ENCODE measurements at regions not wholly inside any gene's neighbourhood (a gene's known extent, or its start where the extent isn't known, plus 50 kb on each side); places are given as distances from the start of the nearest gene placed in this dataset.

DNA sequence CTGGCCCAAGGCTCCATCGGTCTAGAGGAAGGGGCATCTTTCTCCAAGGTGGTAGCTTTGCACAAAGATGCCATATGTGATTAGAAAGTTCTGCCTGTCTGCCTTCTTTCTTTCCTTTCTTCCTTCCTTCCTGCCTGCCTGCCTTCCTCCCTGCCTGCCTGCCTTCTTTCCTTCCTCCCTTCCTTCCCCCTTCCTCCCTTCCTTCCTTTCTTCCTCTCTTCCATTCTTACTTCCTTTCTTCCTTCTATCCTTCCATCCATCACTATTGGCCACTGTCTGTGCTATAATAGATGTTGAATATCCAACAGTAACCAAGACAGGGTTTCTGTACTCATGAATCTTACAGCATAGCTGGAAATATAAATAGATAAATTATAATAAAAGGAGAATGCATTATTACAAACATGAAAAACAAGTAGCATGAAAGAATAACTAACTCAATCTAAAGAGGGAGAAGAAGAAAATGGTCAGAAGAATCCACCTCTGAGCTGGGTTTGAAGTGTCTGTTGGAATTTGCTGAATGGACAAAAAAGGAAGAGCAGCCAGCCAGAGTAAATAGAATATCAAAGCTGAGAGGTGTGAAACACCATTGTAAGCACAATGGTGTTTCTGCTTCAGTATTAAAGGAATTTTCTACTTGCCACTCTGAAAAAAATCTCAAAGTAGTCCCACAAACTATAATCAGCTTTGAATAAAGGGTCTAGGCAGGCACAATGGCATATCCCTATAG, 250.6 kb upstream of the NR5A2 start:
- no peak for FAIRE-seq
- DNase-seq (ENCODE audit: low read depth, low spot score): no peak

GRCh38 chr1:199778324-199778955, 249.1 kb upstream of the NR5A2 start:
- no peak overlapping the region for H2AFZ ChIP-seq (ENCODE audit: control insufficient read depth, low read depth, low read length)
- H3K4me2 ChIP-seq (ENCODE audit: control insufficient read depth, insufficient read depth): no peak overlapping the region
- no peak for TF ChIP-seq ASH2L (IDR thresholded peaks at IDR 0.05; ENCODE audit: borderline replicate concordance, low read depth)
- TF ChIP-seq BHLHE40 (IDR thresholded peaks at IDR 0.05; ENCODE audit: borderline replicate concordance in 1 of 2, low read depth in 2 of 2, low read length in 1 of 2): no peak
- TF ChIP-seq POLR2AphosphoS5 (IDR thresholded peaks at IDR 0.05; ENCODE audit: low read length): no peak
- TF ChIP-seq HSF1 (IDR thresholded peaks at IDR 0.05; ENCODE audit: low read depth, low read length): no peak
- TF ChIP-seq ZNF622 (IDR thresholded peaks at IDR 0.05): no peak
- TF ChIP-seq TAF1 (IDR thresholded peaks at IDR 0.05; ENCODE audit: borderline replicate concordance, low read depth, low read length): no peak
- no peak for TF ChIP-seq NR2F1 (conservative IDR thresholded peaks at IDR 0.05)
- TF ChIP-seq CREM (IDR thresholded peaks at IDR 0.05; ENCODE audit: low read depth): no peak
- no peak for TF ChIP-seq CBFB (IDR thresholded peaks at IDR 0.05; ENCODE audit: low read depth)
- TF ChIP-seq, protein P1, sequence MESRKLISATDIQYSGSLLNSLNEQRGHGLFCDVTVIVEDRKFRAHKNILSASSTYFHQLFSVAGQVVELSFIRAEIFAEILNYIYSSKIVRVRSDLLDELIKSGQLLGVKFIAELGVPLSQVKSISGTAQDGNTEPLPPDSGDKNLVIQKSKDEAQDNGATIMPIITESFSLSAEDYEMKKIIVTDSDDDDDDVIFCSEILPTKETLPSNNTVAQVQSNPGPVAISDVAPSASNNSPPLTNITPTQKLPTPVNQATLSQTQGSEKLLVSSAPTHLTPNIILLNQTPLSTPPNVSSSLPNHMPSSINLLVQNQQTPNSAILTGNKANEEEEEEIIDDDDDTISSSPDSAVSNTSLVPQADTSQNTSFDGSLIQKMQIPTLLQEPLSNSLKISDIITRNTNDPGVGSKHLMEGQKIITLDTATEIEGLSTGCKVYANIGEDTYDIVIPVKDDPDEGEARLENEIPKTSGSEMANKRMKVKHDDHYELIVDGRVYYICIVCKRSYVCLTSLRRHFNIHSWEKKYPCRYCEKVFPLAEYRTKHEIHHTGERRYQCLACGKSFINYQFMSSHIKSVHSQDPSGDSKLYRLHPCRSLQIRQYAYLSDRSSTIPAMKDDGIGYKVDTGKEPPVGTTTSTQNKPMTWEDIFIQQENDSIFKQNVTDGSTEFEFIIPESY (IDR thresholded peaks at IDR 0.05): no peak

More for the DNA sequence above, 250.6 kb upstream of the NR5A2 start:
- 0% methylated on average over 1 of the region's 1 CpG for WGBS (ENCODE audit: insufficient coverage, insufficient replicate concordance, low lambda C conversion rate, missing lambda C conversion rate)
- TF ChIP-seq TAF1 (IDR thresholded peaks at IDR 0.05; ENCODE audit: borderline replicate concordance, low read depth, low read length): no peak
- Histone ChIP-seq H3K4me1 (ENCODE audit: control insufficient read depth, insufficient read depth, low read length) (no peaks in the 10 kb centered on the region), H3K9ac (ENCODE audit: control insufficient read depth, insufficient read depth, low read length) (no peak overlapping the region), H3K4me2 (ENCODE audit: control insufficient read depth, insufficient read depth) (no peak overlapping the region), H4K20me1 (ENCODE audit: control insufficient read depth, insufficient read depth) (no peaks in the 10 kb centered on the region), H3K79me2 (ENCODE audit: control insufficient read depth, insufficient read depth, low read length) (no peaks in the 10 kb centered on the region), H3K27ac (ENCODE audit: control insufficient read depth, insufficient read depth) (no peak overlapping the region), H3K27me3 (replicated peaks in 1 of 2; ENCODE audit: control insufficient read depth in 2 of 2, insufficient read depth in 2 of 2, low read length in 1 of 2) (no peaks in the 10 kb centered on the region), H3K4me3 (no peak overlapping the region), H2AFZ (ENCODE audit: control insufficient read depth, low read depth, low read length) (no peak overlapping the region), H3K36me3 (ENCODE audit: control insufficient read depth in 2 of 2, insufficient read depth in 2 of 2, low read length in 1 of 2) (no peaks in the 10 kb centered on the region), H3K9me3 (replicated peaks; ENCODE audit: control insufficient read depth, insufficient read depth, low read length) (no peaks in the 10 kb centered on the region)
- ChIA-PET SMC1A (ENCODE audit: uncharacterized antibody, unreplicated experiment) (no interaction called here), RAD21 (ENCODE audit: unreplicated experiment) (no interaction called here), POLR2A (no interaction called here), CTCF (interaction anchor here (1.0 kb wide), 1 partner anchor 11 kb away, joined by 3 read pairs; no protein-coding TSS in a partner anchor)
- no peak for ATAC-seq
- BruUV-seq (replicated peaks): no TSS peak
- in situ Hi-C loops (cut with MboI) (no loop called here), intact Hi-C loops (cut with micrococcal nuclease; ENCODE audit: unreplicated experiment) (no loop called here)

More at GRCh38 chr1:199778324-199778955, 249.1 kb upstream of the NR5A2 start:
- ATAC-seq (no peak), DNase-seq (ENCODE audit: low read depth, low spot score) (no peak), FAIRE-seq (no peak)
- Histone ChIP-seq H3K4me1 (ENCODE audit: control insufficient read depth, insufficient read depth, low read length) (no peaks in the 10 kb centered on the region), H3K36me3 (ENCODE audit: control insufficient read depth in 2 of 2, insufficient read depth in 2 of 2, low read length in 1 of 2) (no peaks in the 10 kb centered on the region), H3K9ac (ENCODE audit: control insufficient read depth, insufficient read depth, low read length) (no peak overlapping the region), H3K9me3 (replicated peaks; ENCODE audit: control insufficient read depth, insufficient read depth, low read length) (no peaks in the 10 kb centered on the region), H3K27ac (ENCODE audit: control insufficient read depth, insufficient read depth) (no peak overlapping the region), H3K79me2 (ENCODE audit: control insufficient read depth, insufficient read depth, low read length) (no peaks in the 10 kb centered on the region), H3K4me3 (no peak overlapping the region), H4K20me1 (ENCODE audit: control insufficient read depth, insufficient read depth) (no peaks in the 10 kb centered on the region), H3K27me3 (replicated peaks in 1 of 2; ENCODE audit: control insufficient read depth in 2 of 2, insufficient read depth in 2 of 2, low read length in 1 of 2) (no peaks in the 10 kb centered on the region)
- in situ Hi-C loops (cut with MboI): no loop called here
- 65% methylated on average over 3 of the region's 3 CpGs for WGBS (ENCODE audit: insufficient coverage, insufficient replicate concordance, low lambda C conversion rate, missing lambda C conversion rate)
- intact Hi-C loops (cut with micrococcal nuclease; ENCODE audit: unreplicated experiment): no loop called here
- RAD21 ChIA-PET (ENCODE audit: unreplicated experiment): no interaction called here
- BruUV-seq (replicated peaks): no TSS peak
- POLR2A ChIA-PET: interaction anchor here (1.0 kb wide), 1 partner anchor 20 kb away, joined by 3 read pairs; no protein-coding TSS in a partner anchor
- CTCF ChIA-PET: interaction anchor here (0.6 to 1.1 kb wide), 4 partner anchors 10 to 709 kb away, joined by 3 to 4 read pairs (median 3); no protein-coding TSS in a partner anchor
- SMC1A ChIA-PET (ENCODE audit: uncharacterized antibody, unreplicated experiment): interaction anchor here (1.1 to 1.3 kb wide), 2 partner anchors 9 to 11 kb away, joined by 3 to 4 read pairs; no protein-coding TSS in a partner anchor
